ENCODE measurements at regions not wholly inside any gene's neighbourhood (a gene's known extent, or its start where the extent isn't known, plus 50 kb on each side); places are given as distances from the start of the nearest gene placed in this dataset.
A peak's percentile ranks its signal among the peaks of the same experiment; 100 is the strongest.

DNA sequence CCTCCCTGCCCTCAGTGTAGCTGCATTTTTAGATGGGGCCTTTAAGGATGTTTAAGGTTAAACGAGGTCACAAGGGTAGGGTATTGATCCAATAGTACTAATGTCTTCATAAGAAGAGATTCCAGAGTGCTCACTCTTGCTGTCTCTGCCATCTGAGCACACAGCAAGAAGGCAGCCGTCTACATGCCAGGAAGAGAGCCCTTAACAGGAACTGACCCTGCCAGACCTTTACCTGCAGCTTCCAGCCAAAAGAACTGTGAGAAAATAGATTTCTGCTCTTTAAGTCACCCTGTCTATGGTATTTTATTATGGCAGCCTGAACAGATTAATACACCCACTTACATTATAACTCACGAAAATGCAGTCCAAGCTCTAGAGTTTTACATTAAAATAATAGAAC is 685.3 kb upstream of the MARCKS start:
- DNase-seq: no peak
- intact Hi-C loops (cut with DNase I): no loop called here

DNA sequence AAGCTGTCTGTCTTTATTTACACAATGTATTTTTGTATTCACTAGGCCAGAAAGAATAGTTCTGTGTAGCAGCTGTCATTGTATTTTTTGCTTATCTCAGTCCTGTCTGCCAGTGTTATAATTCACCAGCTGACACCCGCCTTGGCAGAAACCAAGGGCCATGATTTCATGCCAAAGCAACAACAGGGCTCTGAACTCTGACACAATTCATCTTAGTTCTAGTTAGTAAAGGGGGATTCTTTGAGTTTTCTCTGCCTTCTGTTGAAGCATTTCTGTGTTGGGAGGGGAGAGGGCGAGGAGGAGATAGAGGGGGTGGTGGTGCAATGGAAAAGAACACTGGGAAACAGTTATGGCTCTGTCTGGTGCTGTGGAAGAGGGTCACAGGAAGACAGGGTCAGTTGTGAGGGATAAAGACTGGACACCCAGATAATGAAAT is 684.6 kb upstream of the MARCKS start:
- DNase-seq: peak; percentile 26 to 92 (median 78)
- intact Hi-C loops (cut with DNase I): no loop called here

DNA sequence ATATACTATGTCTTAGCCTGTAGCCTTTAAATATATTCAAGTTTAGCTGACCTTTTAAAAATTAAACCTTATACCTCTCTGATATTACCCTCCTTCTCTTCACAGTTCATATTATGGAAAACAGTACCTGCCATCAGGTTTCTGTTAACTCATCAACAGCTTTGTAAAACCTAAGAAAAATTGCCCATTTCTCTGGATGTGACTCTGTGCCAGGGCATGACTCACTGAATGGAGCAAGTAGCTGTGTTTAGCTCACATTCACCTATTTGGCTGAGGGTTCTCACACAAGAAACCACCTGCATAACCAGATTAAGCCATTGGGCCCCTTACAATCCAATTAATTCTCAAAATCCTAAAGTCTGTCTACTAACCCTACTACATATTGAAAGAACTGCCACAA is 678.8 kb upstream of the MARCKS start:
- intact Hi-C loops (cut with DNase I): no loop called here

DNA sequence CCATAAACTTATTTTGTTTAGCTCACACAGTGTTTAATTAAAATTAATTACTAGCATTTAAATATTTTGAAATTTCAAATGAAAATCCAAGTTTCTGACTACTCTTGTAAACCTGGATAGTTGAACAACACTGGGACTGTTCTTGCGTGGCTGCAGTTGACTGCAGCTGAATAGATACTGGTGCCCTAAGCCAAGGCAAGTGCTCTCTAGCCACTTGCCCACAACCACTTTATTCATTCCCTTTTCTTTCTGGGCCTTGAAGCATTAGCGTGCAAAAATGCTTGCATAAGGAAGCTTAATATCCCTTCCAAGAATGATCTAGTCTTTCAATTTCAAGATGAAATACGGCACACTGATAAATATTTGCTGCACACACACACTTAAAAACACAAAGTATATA is 676.0 kb upstream of the MARCKS start:
- intact Hi-C loops (cut with DNase I): loop anchor here (10.0 kb wide), 1 partner anchor 674 kb away; the partner anchor contains the start of gene MARCKS
- peak in 21 of 42 donors; percentile 5 to 63 (median 21) for DNase-seq

More for the DNA sequence above, 678.8 kb upstream of the MARCKS start:
- DNase-seq: no peak

DNA sequence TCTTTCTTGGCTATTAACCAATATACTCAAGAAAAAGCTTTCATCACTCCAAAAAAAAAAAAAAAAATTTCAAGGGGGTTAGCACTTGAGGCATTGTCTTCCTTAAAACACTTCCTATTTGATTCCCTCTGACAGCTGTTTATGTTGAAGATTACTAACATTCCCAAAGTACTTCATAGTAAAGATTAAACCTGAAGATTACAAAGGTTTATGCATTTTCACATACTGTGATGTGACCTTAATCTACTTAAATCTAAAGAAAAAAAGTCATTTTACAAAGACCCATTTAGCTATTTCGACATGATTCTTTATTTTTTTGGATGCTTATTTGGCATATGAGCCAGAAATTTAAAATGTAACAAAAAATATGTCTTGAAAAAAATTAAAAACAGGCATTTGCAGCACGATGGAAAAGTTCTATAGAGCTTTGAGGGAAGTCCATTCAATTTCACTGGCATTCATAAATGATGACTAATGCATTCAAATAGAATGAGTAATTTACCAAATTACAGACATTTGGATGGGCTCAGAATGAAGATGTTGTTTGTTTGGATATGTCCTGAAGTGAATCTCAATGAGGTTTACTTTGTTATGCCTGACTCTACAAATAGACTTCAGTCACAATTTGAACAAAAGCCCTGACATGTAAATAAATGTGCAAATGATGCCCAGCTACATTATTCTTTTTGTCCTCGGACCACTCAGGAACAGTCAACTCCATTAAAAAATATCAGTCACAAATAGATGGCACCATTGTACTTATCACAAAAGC is 674.6 kb upstream of the MARCKS start:
- DNase-seq: no peak
- intact Hi-C loops (cut with DNase I): loop anchor here (10.0 kb wide), 1 partner anchor 672 kb away; the partner anchor contains the start of gene MARCKS

DNA sequence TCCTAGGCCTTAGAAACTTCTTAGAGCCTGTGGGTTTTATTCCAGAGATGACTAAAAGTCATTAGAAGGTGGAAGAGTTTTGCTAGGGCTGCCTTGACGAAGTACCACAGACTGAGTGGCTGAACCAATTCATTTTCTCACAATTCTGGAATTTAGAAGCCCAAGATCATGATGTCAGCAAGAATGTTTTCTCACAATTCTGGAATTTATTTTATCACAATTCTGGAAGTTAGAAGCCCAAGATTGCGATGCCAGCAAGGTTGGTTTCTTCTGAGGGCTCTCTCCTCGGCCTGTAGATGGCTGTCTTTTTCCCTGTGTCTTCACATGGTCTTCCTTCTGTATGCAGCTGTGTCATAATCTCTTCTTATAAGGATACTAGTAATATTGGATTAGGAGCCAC is 672.9 kb upstream of the MARCKS start:
- intact Hi-C loops (cut with DNase I): loop anchor here (10.0 kb wide), 1 partner anchor 671 kb away; the partner anchor contains the start of gene MARCKS
- DNase-seq: no peak

DNA sequence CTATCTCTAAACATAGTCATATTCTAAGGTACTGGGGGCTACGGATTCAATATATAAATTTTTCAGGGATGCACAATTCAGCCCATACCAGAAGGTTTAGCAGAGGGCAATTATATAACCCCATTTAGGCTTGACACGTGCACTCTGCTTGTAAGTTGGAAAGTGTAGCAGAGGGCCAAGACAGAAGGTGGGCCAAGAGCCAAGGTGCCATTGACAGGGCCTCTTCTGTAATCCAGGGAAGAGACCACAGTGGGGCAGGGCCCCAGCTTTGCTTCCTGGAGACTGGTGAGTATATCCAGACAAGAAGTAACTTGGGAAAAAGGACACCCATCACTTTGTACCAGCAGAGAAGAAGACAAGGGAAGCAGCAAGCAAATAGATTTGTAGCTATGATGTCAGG is 672.4 kb upstream of the MARCKS start:
- intact Hi-C loops (cut with DNase I): loop anchor here (10.0 kb wide), 1 partner anchor 670 kb away; the partner anchor contains the start of gene MARCKS
- DNase-seq: peak in 22 of 42 donors; percentile 6 to 44 (median 16)

DNA sequence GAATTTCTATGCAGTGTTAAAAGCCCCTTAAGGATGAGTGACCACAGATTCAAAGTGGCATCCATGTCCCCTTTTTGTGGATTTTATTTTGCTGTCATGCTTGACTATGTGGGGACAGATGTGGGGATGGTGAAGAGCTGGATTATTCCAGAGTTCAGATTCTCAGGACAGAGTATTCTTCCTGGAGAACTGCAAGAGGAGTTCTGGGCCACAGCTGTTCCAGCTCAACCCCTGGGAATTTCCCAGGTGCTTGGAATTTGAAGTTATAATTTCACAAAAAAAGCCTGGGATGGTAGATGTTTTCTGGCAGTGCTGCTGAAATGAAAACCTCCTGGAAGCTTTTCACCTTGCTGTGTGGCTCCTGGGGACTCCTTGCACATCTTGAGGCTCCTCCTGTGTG is 671.8 kb upstream of the MARCKS start:
- intact Hi-C loops (cut with DNase I): loop anchor here (10.0 kb wide), 1 partner anchor 670 kb away; the partner anchor contains the start of gene MARCKS
- no peak for DNase-seq

DNA sequence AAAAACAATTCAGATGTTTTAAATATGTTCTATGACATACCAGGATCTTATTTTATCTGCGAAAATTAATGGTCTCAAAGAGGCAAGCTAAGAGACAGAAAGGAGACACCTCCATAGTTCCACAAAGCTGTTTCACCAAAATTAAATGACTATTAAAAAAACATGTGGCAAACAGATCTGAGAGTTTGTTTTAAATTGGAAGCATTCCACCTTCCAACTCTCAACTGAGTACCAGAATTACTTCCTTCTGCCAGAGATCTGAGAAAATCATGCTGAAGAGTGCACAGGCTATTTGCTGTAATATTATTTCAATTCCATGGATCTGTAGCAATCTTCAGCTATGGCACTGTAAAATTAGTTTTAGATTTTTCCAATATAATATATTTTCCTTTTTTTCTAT is 669.5 kb upstream of the MARCKS start:
- intact Hi-C loops (cut with DNase I): loop anchor here (10.0 kb wide), 1 partner anchor 667 kb away; the partner anchor contains the start of gene MARCKS
- DNase-seq: no peak

DNA sequence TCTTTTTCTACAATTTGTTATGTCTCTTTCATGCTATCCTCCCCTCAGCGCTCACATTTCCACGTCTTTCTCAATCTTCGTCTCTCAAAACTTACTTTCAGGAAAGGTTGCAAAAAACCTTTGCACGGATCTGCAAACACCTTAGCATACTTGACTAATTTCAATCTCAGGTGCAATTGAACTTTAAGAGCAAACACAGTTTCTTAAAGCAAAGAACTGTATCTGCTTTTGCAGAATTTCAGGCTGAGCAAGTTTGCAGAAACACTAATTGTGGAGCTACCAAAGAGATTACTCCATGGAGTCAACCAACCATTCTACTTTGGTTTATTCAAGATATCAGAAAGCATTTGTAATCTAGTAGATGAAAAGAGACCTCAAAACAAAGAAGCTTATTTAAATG is 668.2 kb upstream of the MARCKS start:
- intact Hi-C loops (cut with DNase I): loop anchor here (10.0 kb wide), 1 partner anchor 666 kb away; the partner anchor contains the start of gene MARCKS
- DNase-seq: no peak

DNA sequence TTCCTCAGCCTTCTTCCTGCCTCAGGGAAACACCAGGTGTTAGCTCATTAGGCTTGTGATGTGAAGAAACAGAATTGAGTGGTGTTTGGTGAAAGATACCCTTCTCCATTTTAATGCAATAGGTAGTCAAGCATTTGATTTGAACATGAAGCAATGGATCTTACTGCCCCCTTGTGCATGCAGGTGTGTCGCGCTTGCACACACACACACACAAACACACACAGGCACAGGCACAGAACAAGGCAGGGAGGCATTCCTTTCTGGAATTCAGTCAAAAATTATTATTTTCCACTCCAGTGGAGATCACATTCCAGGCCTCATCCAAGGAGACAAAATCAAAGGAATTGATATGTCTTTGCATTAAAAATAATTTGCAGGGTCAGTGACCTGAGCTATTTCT is 667.0 kb upstream of the MARCKS start:
- DNase-seq: peak in 1 of 42 donors; percentile 7
- intact Hi-C loops (cut with DNase I): no loop called here

DNA sequence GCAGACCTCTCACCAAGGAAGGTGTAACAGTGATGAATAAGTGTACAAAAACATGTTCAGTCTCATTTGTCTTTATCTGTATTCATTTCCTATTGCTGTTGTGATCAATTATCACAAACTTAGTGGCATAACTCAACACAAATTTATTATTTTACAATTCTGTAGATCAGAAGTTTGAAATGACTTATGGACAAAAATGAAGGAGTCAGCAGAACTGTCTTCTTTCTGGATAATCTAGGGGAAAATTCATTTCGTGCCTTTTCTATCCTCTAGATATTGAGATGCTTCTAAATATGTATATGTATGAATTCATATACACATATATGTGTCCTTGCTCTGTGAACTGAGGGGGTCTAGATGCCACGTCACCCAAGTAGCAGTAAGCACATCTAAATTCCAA is 663.1 kb upstream of the MARCKS start:
- no peak for DNase-seq
- intact Hi-C loops (cut with DNase I): no loop called here

DNA sequence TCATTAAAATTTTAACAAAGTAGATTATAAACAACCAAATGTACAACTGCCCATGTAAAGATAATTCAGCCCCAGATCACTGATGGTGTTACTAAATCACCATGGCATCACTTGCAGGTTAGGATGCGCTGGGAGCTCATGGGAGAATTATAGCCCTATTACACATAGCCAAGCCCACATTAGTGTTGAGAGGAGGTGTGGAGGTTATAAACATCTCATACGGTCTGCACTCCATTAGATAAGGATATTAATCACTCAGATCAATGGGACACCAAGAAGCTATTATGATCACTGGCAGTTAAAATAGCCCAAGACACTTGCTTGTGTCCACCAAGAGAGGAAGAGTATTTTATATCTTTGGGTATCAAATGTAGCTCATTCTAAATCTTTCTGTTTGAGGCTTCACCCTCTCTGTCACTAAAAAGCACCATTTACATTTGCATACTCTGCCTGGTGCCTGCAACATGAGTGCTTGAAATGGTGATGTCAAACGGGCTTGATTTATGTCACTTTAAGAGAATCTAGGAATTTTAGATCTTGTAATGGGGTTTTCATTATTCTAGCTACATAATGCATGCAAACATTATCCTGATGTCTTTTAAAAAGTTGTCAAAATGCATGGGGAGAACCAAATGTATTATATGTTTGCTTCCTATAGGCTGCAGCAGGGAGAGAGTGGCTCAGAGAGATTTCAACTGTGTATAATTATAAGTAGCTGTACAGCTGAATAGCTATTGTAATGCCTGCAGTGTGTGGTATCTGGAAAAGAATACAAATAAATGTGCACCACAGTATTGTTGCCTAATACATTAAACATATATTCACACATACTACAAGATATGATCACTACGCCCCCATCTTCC is 654.1 kb upstream of the MARCKS start:
- DNase-seq: no peak
- intact Hi-C loops (cut with DNase I): no loop called here

DNA sequence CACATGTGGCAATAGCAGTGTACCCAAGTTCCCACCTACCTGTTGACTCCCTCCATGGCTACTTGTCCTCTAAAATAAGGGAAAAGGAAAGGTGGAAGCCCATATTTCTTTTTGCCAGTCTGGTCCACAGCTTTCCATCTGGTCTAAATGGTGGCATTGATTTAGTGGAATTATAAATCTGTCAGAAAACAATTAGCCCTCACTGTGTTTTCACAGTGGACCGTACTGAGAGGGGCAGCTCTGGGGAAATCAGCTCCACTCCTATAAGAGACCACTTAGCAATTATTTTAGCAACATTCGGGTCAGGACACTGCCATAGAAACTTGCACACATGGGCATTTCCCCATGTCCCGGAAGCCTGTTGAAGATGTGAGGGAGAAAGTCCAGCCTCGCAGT is 653.4 kb upstream of the MARCKS start:
- intact Hi-C loops (cut with DNase I): no loop called here
- DNase-seq: no peak

DNA sequence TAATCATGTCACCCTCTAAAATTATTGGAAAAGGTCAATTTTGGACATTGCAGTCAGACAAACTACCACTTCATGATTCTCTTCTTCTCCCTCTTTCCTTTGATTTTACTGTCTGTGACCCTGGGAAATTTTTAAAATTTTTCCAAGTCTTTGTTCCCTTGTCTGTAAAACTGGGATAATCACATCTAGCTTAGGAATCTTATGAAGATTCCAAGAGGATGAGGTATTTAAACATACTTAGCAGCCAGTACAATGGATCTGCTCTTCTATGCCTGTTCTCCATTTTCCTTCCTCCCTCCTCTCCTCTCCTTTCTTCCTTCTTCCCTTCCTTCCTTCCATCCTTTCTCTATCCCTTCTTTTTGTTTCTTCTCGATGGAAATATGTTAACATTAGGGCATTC is 651.6 kb upstream of the MARCKS start:
- intact Hi-C loops (cut with DNase I): no loop called here

DNA sequence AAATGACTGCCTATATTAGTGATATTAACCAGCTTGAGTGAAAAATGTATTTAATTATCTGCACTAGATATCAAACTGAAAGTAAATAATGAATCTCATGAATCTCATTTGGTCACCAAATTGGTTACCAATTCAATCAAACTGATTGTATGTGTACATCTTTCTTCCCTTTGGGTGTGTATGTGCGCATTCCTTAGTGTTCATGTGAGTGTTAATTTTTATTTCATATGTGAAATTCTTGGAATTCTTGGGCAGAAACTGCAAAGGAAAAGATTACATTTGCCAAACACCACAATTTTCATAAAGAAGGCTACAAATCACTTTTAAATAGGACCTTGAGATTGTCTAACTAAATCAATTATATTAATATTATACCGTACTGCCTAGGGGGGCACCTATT is 648.4 kb upstream of the MARCKS start:
- intact Hi-C loops (cut with DNase I): no loop called here
- DNase-seq: no peak

More for the DNA sequence above, 651.6 kb upstream of the MARCKS start:
- DNase-seq: no peak

DNA sequence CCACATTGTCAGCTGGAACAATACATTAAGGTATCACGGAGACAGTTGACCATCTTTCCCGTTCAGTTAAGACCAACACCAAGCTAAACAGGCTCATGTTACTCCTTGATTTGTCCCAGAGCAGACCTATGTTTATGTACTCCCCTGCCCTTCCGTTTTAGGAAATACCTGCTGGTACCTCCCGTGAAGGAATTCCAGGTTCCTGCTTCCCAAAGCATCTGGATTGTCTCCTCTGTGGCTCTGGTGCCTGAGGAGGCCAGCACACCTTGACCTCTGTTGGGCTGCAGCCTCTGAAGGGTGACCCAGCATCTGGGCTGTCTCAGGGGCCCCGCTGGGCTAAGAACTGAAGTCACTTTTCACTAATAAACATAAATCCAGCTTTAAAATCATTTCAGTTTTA is 647.8 kb upstream of the MARCKS start:
- DNase-seq: no peak
- intact Hi-C loops (cut with DNase I): no loop called here

DNA sequence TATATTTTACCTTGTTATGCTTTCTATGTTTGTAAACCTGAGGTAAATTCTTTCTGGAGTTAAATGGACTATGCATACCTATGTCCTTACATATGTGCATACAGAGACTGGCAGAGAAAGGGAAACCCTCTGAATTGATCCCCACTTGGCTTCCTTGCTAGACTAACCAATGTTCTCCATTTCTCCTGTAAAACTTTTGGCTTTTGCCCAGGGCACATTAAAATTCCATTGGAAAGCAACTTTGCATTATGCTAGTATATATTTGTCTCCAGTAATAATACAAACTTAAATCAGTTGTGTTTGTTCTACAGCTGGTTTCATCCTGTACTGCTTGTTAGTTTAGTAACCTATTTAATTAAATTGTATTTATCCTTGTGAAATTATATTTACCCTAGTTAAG is 646.0 kb upstream of the MARCKS start:
- intact Hi-C loops (cut with DNase I): no loop called here
- DNase-seq: no peak

DNA sequence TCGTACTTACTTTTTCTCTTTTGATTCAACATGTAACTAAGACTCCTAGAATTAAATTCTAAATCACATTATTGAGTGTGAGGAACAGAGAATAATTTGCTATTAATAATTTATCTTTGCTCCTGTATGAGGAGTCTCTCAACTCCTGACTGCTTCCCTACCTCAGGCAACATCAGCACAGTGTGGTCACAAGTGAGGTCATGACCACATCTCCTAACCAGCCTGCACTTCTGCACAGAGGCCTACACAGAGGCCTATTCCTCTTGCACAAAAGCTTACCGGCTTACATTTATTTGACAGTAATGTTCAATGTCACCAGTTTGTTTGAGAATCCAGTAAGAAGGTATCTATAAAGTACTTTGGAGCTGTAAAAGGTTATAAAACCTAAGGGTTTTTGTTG is 637.4 kb upstream of the MARCKS start:
- intact Hi-C loops (cut with DNase I): no loop called here
- no peak for DNase-seq

DNA sequence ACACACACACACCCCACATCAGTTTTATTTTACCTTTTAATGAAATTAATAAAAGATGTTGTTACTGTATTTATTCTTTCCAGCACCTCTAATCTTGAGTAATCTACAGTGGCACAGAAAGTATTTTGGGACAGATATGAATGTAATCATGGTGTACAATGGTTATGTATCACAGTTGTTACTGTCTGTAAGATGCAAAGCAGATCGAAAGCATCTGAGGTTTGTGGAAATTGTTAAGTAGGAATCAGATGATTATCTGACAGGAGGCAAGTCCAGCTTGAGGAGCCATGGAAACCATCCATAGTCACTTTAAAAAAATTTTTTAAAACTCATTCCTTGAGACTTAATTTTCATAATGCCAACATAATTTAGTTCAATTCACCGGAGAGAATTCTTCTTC is 636.3 kb upstream of the MARCKS start:
- no peak for DNase-seq
- intact Hi-C loops (cut with DNase I): no loop called here
